ENCODE measurements at regions not wholly inside any gene's neighbourhood (a gene's known extent, or its start where the extent isn't known, plus 50 kb on each side); places are given as distances from the start of the nearest gene placed in this dataset.

DNA sequence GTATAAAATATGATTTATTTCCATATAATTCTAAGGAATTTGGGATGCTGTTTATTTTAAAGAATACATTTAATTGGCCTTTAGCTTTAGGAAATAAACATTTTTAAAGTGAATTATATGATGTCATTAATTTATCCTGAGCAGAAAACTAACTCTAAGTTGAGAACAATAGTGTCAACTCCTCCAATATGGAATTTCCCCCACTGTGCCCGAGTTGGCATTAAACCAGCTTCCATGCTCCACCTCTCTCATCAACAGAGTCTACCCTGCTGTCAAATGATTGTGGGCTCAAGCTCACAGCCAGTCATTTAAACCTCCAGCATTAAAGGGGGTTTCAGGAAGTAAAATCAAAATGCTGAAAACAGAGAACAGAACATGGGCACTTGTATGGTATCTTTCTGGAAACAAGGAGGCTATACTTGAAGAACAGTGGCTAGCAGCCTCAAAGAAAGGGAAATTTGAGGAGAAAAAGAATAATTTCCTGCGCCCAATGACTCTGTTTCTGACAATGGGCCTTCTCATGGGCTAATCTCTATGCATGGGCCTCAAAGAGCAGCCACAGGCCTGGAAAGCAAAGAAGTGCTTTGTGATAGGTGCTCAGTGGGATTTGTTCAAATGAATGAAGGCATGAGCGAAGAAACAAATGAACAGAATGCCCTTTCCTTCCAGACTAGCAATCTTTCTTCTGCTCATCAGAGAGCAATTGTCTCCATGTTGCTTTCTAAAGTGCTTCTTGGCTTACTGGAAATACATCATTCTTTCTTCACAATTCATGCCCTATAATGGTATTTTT is 252.8 kb downstream of the MTX2 start:
- TF ChIP-seq GATA2 (IDR thresholded peaks at IDR 0.05; ENCODE audit: low read depth, low read length) (no peak), GATA3 (IDR thresholded peaks at IDR 0.05; ENCODE audit: low read depth, low read length) (no peak)

All from SH-SY5Y (cell line).